ENCODE measurements at regions not wholly inside any gene's neighbourhood (a gene's known extent, or its start where the extent isn't known, plus 50 kb on each side); places are given as distances from the start of the nearest gene placed in this dataset.

DNA sequence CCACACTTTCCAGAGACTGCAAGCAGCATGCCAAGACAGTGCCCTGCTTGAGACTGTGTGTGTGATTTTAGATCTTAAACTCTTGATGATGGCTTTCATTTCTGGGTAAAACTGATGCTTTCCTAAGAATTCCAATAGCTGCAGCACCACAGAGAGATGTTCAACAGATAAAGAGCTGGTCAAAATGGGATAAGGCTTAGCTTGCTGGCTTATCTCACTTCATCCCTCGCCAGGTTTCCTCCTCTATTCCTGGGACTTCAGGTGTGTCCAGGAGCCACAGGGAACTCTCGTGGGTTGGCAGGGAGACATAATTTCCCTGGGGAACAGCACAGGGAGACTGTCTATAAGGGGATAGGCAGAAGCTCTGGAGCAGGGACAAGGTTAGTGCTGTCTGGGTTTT lies 137.3 kb downstream of the KCTD15 start:
- Histone ChIP-seq H3K9me2 (ENCODE audit: insufficient read depth) (no peaks in the 10 kb centered on the region; the same call in 1 of the 2 replicates), H3K4me2 (no peak overlapping the region), H3K4me1 (ENCODE audit: insufficient read depth) (0 out of 2 replicates have a peak, but pooled peaks cover 2% of the 10 kb centered on the region), H3K79me2 (replicated peaks; ENCODE audit: insufficient read depth) (no peaks in the 10 kb centered on the region), H3K4me3 (no peak overlapping the region), H3K27me3 (ENCODE audit: insufficient read depth) (no peaks in the 10 kb centered on the region), H3F3A (replicated peaks; ENCODE audit: low read depth) (no peaks in the 10 kb centered on the region), H2AFZ (no peak overlapping the region), H4K20me1 (replicated peaks; ENCODE audit: insufficient read depth) (no peaks in the 10 kb centered on the region), H3K27ac (ENCODE audit: low read depth) (no peak overlapping the region), H3K36me3 (ENCODE audit: insufficient read depth) (no peaks in the 10 kb centered on the region)
- H3K36me3 Mint-ChIP-seq (ENCODE audit: low read depth): 0 out of 3 replicates have a peak, but pooled peaks cover 5% of the 10 kb centered on the region
- H3K4me3 Mint-ChIP-seq: no peak overlapping the region
- peaks cover 2% of the 10 kb centered on the region for H3K27me3 Mint-ChIP-seq (ENCODE audit: insufficient read depth, low read depth, poor library complexity)
- TF ChIP-seq, protein P1, sequence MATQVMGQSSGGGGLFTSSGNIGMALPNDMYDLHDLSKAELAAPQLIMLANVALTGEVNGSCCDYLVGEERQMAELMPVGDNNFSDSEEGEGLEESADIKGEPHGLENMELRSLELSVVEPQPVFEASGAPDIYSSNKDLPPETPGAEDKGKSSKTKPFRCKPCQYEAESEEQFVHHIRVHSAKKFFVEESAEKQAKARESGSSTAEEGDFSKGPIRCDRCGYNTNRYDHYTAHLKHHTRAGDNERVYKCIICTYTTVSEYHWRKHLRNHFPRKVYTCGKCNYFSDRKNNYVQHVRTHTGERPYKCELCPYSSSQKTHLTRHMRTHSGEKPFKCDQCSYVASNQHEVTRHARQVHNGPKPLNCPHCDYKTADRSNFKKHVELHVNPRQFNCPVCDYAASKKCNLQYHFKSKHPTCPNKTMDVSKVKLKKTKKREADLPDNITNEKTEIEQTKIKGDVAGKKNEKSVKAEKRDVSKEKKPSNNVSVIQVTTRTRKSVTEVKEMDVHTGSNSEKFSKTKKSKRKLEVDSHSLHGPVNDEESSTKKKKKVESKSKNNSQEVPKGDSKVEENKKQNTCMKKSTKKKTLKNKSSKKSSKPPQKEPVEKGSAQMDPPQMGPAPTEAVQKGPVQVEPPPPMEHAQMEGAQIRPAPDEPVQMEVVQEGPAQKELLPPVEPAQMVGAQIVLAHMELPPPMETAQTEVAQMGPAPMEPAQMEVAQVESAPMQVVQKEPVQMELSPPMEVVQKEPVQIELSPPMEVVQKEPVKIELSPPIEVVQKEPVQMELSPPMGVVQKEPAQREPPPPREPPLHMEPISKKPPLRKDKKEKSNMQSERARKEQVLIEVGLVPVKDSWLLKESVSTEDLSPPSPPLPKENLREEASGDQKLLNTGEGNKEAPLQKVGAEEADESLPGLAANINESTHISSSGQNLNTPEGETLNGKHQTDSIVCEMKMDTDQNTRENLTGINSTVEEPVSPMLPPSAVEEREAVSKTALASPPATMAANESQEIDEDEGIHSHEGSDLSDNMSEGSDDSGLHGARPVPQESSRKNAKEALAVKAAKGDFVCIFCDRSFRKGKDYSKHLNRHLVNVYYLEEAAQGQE (IDR thresholded peaks at IDR 0.05; ENCODE audit: unreplicated experiment): no peak
- TF ChIP-seq CTCF (conservative IDR thresholded peaks at IDR 0.05; ENCODE audit: low read depth in 2 of 2) (no peak), EZH2phosphoT487 (IDR thresholded peaks at IDR 0.05; ENCODE audit: unreplicated experiment) (no peak), ZNF114 (CRISPR knock-in tag; IDR thresholded peaks at IDR 0.05) (no peak), EZH2 (IDR thresholded peaks at IDR 0.05; ENCODE audit: low read depth, unreplicated experiment) (no peak), ZNF331 (CRISPR knock-in tag; IDR thresholded peaks at IDR 0.05; ENCODE audit: low read depth) (no peak)
- peaks cover 4% of the 10 kb centered on the region; the same call in 1 of the 3 replicates for H3K9me3 Mint-ChIP-seq
- ATAC-seq: no peak
- no peaks in the 10 kb centered on the region; the same call in 2 of the 3 replicates for H3K4me1 Mint-ChIP-seq
- H3K27ac Mint-ChIP-seq: no peak overlapping the region
- DNase-seq (ENCODE audit: low spot score): no peak

GRCh38 chr19:33938821-33939220 lies 142.2 kb downstream of the KCTD15 start:
- H3K36me3 Mint-ChIP-seq (ENCODE audit: low read depth): 0 out of 3 replicates have a peak, but pooled peaks cover 5% of the 10 kb centered on the region
- H3K4me1 ChIP-seq (ENCODE audit: insufficient read depth): no peaks in the 10 kb centered on the region
- H3K27ac Mint-ChIP-seq: no peak overlapping the region
- peaks cover 2% of the 10 kb centered on the region for H3K27me3 Mint-ChIP-seq (ENCODE audit: insufficient read depth, low read depth, poor library complexity)
- H3K4me1 Mint-ChIP-seq: no peaks in the 10 kb centered on the region
- peaks cover 6% of the 10 kb centered on the region; the same call in 2 of the 3 replicates for H3K9me3 Mint-ChIP-seq
- no peaks in the 10 kb centered on the region for H3K36me3 ChIP-seq (ENCODE audit: insufficient read depth)
- H3K79me2 ChIP-seq (replicated peaks; ENCODE audit: insufficient read depth): no peaks in the 10 kb centered on the region
- DNase-seq (ENCODE audit: low spot score) (no peak), ATAC-seq (no peak)
- no peak overlapping the region for H3K27ac ChIP-seq (ENCODE audit: low read depth)
- no peak overlapping the region for H3K4me3 ChIP-seq
- H3K4me3 Mint-ChIP-seq: no peak overlapping the region
- H2AFZ ChIP-seq: peak overlapping the region; percentile 38; the same call in 1 of the 2 replicates
- no peaks in the 10 kb centered on the region; the same call in 1 of the 2 replicates for H3K9me2 ChIP-seq (ENCODE audit: insufficient read depth)
- no peaks in the 10 kb centered on the region for H4K20me1 ChIP-seq (replicated peaks; ENCODE audit: insufficient read depth)
- no peaks in the 10 kb centered on the region for H3F3A ChIP-seq (replicated peaks; ENCODE audit: low read depth)
- no peak overlapping the region for H3K4me2 ChIP-seq
- no peaks in the 10 kb centered on the region for H3K27me3 ChIP-seq (ENCODE audit: insufficient read depth)
- TF ChIP-seq NANOG (IDR thresholded peaks at IDR 0.05; ENCODE audit: borderline replicate concordance) (no peak), ZNF114 (CRISPR knock-in tag; IDR thresholded peaks at IDR 0.05) (no peak), STAT1 (IDR thresholded peaks at IDR 0.05; ENCODE audit: unreplicated experiment) (no peak), POLR2AphosphoS5 (IDR thresholded peaks at IDR 0.05; ENCODE audit: low read depth) (no peak), CREB1 (CRISPR knock-in tag; IDR thresholded peaks at IDR 0.05; ENCODE audit: low read depth) (no peak)
- TF ChIP-seq, protein P1 (IDR thresholded peaks at IDR 0.05; ENCODE audit: unreplicated experiment): no peak

Measured in GM23338 (cell line).